ENCODE measurements at regions not wholly inside any gene's neighbourhood (a gene's known extent, or its start where the extent isn't known, plus 50 kb on each side); places are given as distances from the start of the nearest gene placed in this dataset.
A peak's percentile ranks its signal among the peaks of the same experiment; 100 is the strongest.

DNA sequence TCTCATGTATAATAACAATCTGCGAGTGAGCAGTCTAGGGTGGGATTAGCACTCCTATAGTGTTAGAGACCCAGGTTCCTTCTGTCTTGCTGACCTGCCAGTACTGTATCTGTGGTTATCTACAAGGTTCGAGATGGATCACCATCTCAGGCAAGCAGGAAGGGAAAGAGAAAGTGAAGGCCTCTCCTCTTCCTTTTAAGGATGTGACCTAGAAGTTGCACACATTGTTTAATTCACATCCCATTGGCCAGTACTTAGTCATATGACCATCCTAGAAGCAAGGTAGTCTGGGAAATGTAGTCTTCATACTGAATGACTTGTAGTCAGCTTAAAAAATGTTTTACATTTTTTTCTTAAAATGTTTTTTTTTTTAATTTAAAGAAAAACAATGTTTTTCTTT is 168.6 kb downstream of the CARTPT start:
- H3K9me3 Mint-ChIP-seq: no peaks in the 10 kb centered on the region; the same call in 1 of the 2 replicates
- H3K36me3 Mint-ChIP-seq (ENCODE audit: low read depth): no peaks in the 10 kb centered on the region
- H3K27ac Mint-ChIP-seq: peak overlapping the region; percentile 59
- peaks cover 4% of the 10 kb centered on the region for H3K27me3 Mint-ChIP-seq (ENCODE audit: insufficient read depth)
- TF ChIP-seq CTCF (IDR thresholded peaks at IDR 0.05): no peak
- H3K4me1 Mint-ChIP-seq (ENCODE audit: low read depth): peaks cover 43% of the 10 kb centered on the region
- peak overlapping the region; percentile 70 for H3K4me3 Mint-ChIP-seq
- peak; percentile 85 for DNase-seq

DNA sequence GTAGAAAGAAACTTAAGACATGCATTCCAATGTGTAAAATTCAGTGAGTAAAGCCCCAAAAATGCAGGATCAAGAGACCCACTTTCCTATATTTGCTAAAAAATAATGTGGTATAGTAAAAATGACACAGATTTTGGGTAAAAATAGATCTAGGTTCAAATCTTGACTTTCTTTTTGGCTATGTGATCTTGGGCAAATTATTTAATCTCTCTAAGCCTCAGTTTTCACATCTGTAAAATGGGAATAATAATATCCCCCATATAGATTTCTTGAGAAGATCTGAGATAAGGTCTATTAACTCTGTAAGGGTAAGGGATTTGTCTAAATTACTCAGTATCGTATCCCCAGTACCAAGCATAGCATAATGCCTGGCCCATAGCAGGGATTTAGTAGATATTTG is 172.3 kb downstream of the CARTPT start:
- Mint-ChIP-seq H3K4me3 (no peak overlapping the region), H3K9me3 (no peaks in the 10 kb centered on the region; the same call in 1 of the 2 replicates), H3K4me1 (ENCODE audit: low read depth) (peaks cover 22% of the 10 kb centered on the region), H3K27ac (peak overlapping the region; percentile 30; the same call in 1 of the 2 replicates), H3K27me3 (ENCODE audit: insufficient read depth) (peaks cover 15% of the 10 kb centered on the region), H3K36me3 (ENCODE audit: low read depth) (no peaks in the 10 kb centered on the region)
- no peak for DNase-seq
- TF ChIP-seq CTCF (IDR thresholded peaks at IDR 0.05): no peak

DNA sequence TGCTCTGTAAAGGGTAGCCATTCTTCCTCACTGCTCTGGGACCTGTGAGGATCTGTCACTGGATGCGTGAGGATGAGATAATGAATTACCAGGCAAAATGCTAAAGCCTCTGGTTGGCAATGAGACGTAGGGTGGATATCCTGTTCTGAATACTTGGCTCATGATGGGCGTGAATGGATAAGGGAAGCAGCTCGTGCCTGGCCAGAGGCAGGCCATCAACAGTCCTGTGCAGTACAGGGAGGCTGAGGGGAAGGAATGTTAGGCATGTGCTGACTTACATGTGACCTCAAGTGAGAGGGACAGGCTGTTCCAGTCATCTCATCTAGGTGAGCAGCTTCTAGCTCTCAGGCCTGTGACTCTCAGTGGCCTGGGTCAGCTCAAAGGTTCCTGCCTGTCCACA is 172.8 kb downstream of the CARTPT start:
- H3K27ac Mint-ChIP-seq: peak overlapping the region; percentile 30; the same call in 1 of the 2 replicates
- H3K27me3 Mint-ChIP-seq (ENCODE audit: insufficient read depth): peaks cover 17% of the 10 kb centered on the region
- no peak for TF ChIP-seq CTCF (IDR thresholded peaks at IDR 0.05)
- no peaks in the 10 kb centered on the region; the same call in 1 of the 2 replicates for H3K9me3 Mint-ChIP-seq
- no peak overlapping the region for H3K4me3 Mint-ChIP-seq
- H3K4me1 Mint-ChIP-seq (ENCODE audit: low read depth): peaks cover 22% of the 10 kb centered on the region
- peak; percentile 34 for DNase-seq
- no peaks in the 10 kb centered on the region for H3K36me3 Mint-ChIP-seq (ENCODE audit: low read depth)

DNA sequence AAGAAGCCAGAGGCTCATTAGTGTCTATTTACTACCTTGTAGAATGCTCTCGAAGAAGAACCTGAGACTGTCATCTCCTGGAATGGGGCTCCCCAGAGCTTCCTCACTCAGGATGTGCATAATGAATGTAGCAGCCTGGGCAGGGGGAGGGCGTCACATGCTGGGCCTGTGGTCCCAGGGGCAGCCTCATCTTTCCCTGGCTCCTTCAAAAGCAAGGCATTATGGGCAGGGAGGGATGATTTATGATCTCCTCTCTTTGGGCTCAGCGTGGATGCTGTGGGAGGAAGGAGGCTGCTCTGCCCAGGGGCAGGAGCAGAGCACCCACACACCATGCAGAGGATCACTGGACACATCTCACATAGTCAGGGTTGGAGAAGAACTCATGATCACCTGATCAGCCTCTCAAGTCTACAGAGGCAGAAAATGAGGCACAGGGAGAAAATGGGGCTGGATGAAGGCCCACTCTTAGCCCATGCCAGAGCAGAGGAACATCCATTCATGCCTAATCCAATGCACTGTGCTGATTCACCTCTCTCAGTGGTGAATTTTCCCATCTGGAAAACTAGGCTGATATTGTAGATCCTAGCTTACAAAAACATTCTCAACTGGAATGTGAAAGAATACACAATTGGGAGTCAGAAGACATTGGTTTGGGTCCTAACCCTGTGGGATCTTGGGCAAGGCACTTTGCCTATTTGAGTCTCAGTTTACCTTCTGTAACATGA is 173.7 kb downstream of the CARTPT start:
- no peak for DNase-seq
- no peaks in the 10 kb centered on the region; the same call in 1 of the 2 replicates for H3K9me3 Mint-ChIP-seq
- peaks cover 22% of the 10 kb centered on the region for H3K4me1 Mint-ChIP-seq (ENCODE audit: low read depth)
- TF ChIP-seq CTCF (IDR thresholded peaks at IDR 0.05): no peak
- H3K36me3 Mint-ChIP-seq (ENCODE audit: low read depth): no peaks in the 10 kb centered on the region
- peaks cover 17% of the 10 kb centered on the region for H3K27me3 Mint-ChIP-seq (ENCODE audit: insufficient read depth)
- H3K27ac Mint-ChIP-seq: no peak overlapping the region
- H3K4me3 Mint-ChIP-seq: no peak overlapping the region

DNA sequence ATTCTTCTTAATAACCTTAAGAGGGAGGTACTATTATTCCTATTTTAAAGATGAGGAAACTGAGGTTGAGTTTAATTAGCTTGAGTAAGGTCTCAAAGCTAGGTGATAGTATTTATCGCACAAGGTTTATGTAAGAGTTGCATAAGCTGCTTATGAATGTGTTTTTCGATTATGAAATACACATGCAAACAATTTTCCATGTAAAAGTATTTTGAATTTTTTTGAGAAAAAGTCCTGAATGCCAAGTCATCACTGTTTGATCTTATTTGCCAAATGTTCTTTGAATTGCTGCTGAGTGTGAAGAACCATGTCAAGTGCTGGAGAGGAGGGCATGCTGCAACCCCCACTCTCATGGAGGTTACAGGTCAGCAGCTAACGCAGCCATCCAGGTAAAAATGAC is 174.4 kb downstream of the CARTPT start:
- no peak for TF ChIP-seq CTCF (IDR thresholded peaks at IDR 0.05)
- Mint-ChIP-seq H3K4me1 (ENCODE audit: low read depth) (peaks cover 22% of the 10 kb centered on the region), H3K9me3 (no peaks in the 10 kb centered on the region; the same call in 1 of the 2 replicates), H3K36me3 (ENCODE audit: low read depth) (no peaks in the 10 kb centered on the region), H3K27ac (no peak overlapping the region), H3K27me3 (ENCODE audit: insufficient read depth) (peaks cover 17% of the 10 kb centered on the region), H3K4me3 (no peak overlapping the region)
- no peak for DNase-seq
